IMR-90 (cell line): ENCODE measurements at regions not wholly inside any gene's neighbourhood (a gene's known extent, or its start where the extent isn't known, plus 50 kb on each side); places are given as distances from the start of the nearest gene placed in this dataset.

ENCODE experiments used
- BHLHE40 ChIP-seq: fragments of 150-350 bp; IDR thresholded peaks from 2 replicates; pipeline ENCODE4 v1.6.1; 2016; ENCODE audit warnings: mild to moderate bottlenecking, low read depth, low read length
- CEBPB ChIP-seq: IDR thresholded peaks from 2 replicates; pipeline ENCODE4 v1.6.1; 2012; ENCODE audit warnings: low read depth, low read length, improper control_type of control experiment
- CHD1 ChIP-seq: IDR thresholded peaks from 2 replicates; pipeline ENCODE4 v1.6.1; 2012; ENCODE audit warnings: low read depth, low read length, improper control_type of control experiment
- FOS ChIP-seq: fragments of 150-350 bp; IDR thresholded peaks from 2 replicates; pipeline ENCODE4 v1.6.1; 2016; ENCODE audit warnings: low read depth, low read length
- MAFK ChIP-seq: IDR thresholded peaks from 2 replicates; pipeline ENCODE4 v1.6.1; 2012; ENCODE audit warnings: low read depth, low read length, improper control_type of control experiment
- MAZ ChIP-seq: IDR thresholded peaks from 2 replicates; pipeline ENCODE4 v1.6.1; 2012; ENCODE audit warnings: low read depth, mild to moderate bottlenecking, low read length, improper control_type of control experiment, moderate library complexity, borderline replicate concordance
- MXI1 ChIP-seq: IDR thresholded peaks from 2 replicates; pipeline ENCODE4 v1.6.1; 2012; ENCODE audit warnings: low read depth, mild to moderate bottlenecking, low read length, moderate library complexity, borderline replicate concordance
- POLR2A ChIP-seq: IDR thresholded peaks from 2 replicates; pipeline ENCODE4 v1.6.1; 2012; ENCODE audit warnings: mild to moderate bottlenecking, low read depth, low read length
- RAD21 ChIP-seq: IDR thresholded peaks from 2 replicates; pipeline ENCODE4 v1.6.1; 2012; ENCODE audit warnings: low read length, improper control_type of control experiment
- RFX5 ChIP-seq: IDR thresholded peaks from 2 replicates; pipeline ENCODE4 v1.8.0; 2012; ENCODE audit warnings: low read depth, mild to moderate bottlenecking, low read length, moderate library complexity
- SMC3 ChIP-seq: fragments of 150-350 bp; IDR thresholded peaks from 2 replicates; pipeline ENCODE4 v1.6.1; 2016; ENCODE audit warnings: low read depth, mild to moderate bottlenecking, antibody characterized with exemption, low read length, moderate library complexity
- TF ChIP-seq, protein P1 (sequence below): conservative IDR thresholded peaks from 2 replicates; pipeline ENCODE4 v1.5.1; 2012; ENCODE audit warnings: mild to moderate bottlenecking, low read depth, low read length, improper control_type of control experiment
- TF ChIP-seq, protein P2 (sequence below): fragments of 150-350 bp; IDR thresholded peaks from 2 replicates; pipeline ENCODE4 v1.6.1; 2016; ENCODE audit warnings: low read depth, mild to moderate bottlenecking, low read length, moderate library complexity, borderline replicate concordance
- TF ChIP-seq, protein P3 (sequence below): fragments of 150-350 bp; IDR thresholded peaks from 2 replicates; pipeline ENCODE4 v1.6.1; 2017; ENCODE audit warnings: mild to moderate bottlenecking, antibody characterized with exemption, low read length, low read depth

DNA sequence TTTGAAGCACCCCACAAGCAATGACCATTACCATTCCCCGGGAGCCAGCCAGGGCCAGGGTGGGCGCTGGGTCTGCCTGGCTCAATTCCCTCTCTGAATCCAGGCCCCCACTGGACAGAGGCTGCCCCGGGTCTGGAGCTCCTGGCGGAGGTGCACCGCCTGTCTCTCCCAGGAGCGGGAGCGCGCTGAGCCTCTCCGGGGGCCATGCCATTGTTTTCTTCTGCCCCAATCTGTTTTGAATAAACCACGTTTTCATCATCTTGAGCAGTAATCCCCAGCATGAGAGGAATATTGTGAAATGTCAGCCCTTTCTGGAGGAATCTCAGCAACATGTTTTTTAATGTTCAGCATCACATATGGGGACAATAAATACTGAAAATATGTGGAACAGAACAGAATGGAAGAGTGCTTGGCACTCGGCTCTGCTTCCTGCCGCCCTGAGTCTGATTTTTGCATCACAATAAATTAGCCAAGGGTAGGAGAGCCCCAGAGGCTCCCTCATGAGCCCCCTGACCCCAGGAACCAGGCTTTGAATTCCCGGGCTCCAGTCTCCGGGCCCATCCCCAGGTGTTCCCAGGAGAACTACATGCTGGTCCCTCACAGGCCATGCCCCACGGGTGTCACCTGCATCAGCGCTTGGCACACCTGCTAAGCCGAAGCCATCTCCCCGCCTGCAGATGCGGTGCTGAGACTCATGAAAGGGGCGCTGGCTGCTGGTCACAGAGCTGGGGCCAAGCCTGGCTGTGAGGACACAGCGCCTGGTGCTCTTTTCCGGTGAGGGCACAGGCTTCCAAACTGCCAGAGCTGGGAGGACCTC, 88.8 kb downstream of the INHBB start:
- TF ChIP-seq, protein P1, sequence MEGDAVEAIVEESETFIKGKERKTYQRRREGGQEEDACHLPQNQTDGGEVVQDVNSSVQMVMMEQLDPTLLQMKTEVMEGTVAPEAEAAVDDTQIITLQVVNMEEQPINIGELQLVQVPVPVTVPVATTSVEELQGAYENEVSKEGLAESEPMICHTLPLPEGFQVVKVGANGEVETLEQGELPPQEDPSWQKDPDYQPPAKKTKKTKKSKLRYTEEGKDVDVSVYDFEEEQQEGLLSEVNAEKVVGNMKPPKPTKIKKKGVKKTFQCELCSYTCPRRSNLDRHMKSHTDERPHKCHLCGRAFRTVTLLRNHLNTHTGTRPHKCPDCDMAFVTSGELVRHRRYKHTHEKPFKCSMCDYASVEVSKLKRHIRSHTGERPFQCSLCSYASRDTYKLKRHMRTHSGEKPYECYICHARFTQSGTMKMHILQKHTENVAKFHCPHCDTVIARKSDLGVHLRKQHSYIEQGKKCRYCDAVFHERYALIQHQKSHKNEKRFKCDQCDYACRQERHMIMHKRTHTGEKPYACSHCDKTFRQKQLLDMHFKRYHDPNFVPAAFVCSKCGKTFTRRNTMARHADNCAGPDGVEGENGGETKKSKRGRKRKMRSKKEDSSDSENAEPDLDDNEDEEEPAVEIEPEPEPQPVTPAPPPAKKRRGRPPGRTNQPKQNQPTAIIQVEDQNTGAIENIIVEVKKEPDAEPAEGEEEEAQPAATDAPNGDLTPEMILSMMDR = no peak
- no peak for TF ChIP-seq POLR2A
- TF ChIP-seq, protein P2, sequence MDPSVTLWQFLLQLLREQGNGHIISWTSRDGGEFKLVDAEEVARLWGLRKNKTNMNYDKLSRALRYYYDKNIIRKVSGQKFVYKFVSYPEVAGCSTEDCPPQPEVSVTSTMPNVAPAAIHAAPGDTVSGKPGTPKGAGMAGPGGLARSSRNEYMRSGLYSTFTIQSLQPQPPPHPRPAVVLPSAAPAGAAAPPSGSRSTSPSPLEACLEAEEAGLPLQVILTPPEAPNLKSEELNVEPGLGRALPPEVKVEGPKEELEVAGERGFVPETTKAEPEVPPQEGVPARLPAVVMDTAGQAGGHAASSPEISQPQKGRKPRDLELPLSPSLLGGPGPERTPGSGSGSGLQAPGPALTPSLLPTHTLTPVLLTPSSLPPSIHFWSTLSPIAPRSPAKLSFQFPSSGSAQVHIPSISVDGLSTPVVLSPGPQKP = no peak
- TF ChIP-seq, protein P3, sequence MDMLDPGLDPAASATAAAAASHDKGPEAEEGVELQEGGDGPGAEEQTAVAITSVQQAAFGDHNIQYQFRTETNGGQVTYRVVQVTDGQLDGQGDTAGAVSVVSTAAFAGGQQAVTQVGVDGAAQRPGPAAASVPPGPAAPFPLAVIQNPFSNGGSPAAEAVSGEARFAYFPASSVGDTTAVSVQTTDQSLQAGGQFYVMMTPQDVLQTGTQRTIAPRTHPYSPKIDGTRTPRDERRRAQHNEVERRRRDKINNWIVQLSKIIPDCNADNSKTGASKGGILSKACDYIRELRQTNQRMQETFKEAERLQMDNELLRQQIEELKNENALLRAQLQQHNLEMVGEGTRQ = no peak
- no peak for TF ChIP-seq CHD1
- no peak for TF ChIP-seq RAD21
- no peak for TF ChIP-seq MAZ
- TF ChIP-seq MAFK = no peak
- TF ChIP-seq RFX5 = no peak
- TF ChIP-seq FOS = no peak
- no peak for TF ChIP-seq MXI1
- TF ChIP-seq CEBPB = peak; percentile 38
- TF ChIP-seq SMC3 = no peak
- no peak for TF ChIP-seq BHLHE40
